Endodermal cell (in vitro differentiated cells): ENCODE measurements at regions not wholly inside any gene's neighbourhood (a gene's known extent, or its start where the extent isn't known, plus 50 kb on each side); places are given as distances from the start of the nearest gene placed in this dataset.
A peak's percentile ranks its signal among the peaks of the same experiment; 100 is the strongest.

Source experiments
- DNase-seq: peaks from one replicate; pipeline ENCODE4 v3.0.0-alpha.2; 2017
- H3K27ac ChIP-seq: 2 replicates; pipeline ENCODE4 v1.5.1; 2013; ENCODE audit warnings: mild to moderate bottlenecking, low read depth, low read length, moderate library complexity
- H3K27me3 ChIP-seq: 2 replicates; pipeline ENCODE4 v1.6.1; 2013; ENCODE audit warnings: mild to moderate bottlenecking, low read length, moderate library complexity; ENCODE audit not compliant: insufficient read depth, control insufficient read depth, poor library complexity, severe bottlenecking
- H3K36me3 ChIP-seq: 2 replicates; pipeline ENCODE4 v1.7.0; 2013; ENCODE audit warnings: mild to moderate bottlenecking, low read length, moderate library complexity; ENCODE audit not compliant: control insufficient read depth, insufficient read depth
- H3K4me1 ChIP-seq: one replicate; pipeline ENCODE4 v1.7.0; 2013; ENCODE audit warnings: low read length; ENCODE audit not compliant: control insufficient read depth, insufficient read depth
- H3K4me3 ChIP-seq: 2 replicates; pipeline ENCODE4 v1.5.1; 2013; ENCODE audit warnings: mild to moderate bottlenecking, low read length, moderate library complexity
- H3K9ac ChIP-seq: 2 replicates; pipeline ENCODE4 v1.6.1; 2013; ENCODE audit warnings: mild to moderate bottlenecking, low read length, moderate library complexity; ENCODE audit not compliant: poor library complexity, severe bottlenecking; ENCODE audit errors: extremely low read depth
- H3K9me3 ChIP-seq: 2 replicates; pipeline ENCODE4 v1.6.1; 2013; ENCODE audit warnings: mild to moderate bottlenecking, low read length, moderate library complexity; ENCODE audit not compliant: control insufficient read depth
- H3K27ac Mint-ChIP-seq: 2 replicates; pipeline ENCODE4 v1.8.0; 2020; ENCODE audit warnings: mixed read lengths
- H3K27me3 Mint-ChIP-seq: 2 replicates; pipeline ENCODE4 v1.8.0; 2021; ENCODE audit warnings: mild to moderate bottlenecking, mixed read lengths; ENCODE audit not compliant: insufficient read depth
- H3K36me3 Mint-ChIP-seq: 2 replicates; pipeline ENCODE4 v1.8.0; 2020; ENCODE audit warnings: low read depth, mixed read lengths
- H3K4me1 Mint-ChIP-seq: 2 replicates; pipeline ENCODE4 v1.8.0; 2020; ENCODE audit warnings: mixed read lengths
- H3K4me3 Mint-ChIP-seq: 2 replicates; pipeline ENCODE4 v1.8.0; 2020; ENCODE audit warnings: mild to moderate bottlenecking, moderate library complexity, mixed read lengths
- H3K9me3 Mint-ChIP-seq: 2 replicates; pipeline ENCODE4 v1.8.0; 2020; ENCODE audit warnings: mild to moderate bottlenecking, mixed read lengths
- WGBS, 2 experiments: methylation state at CpG; one replicate each; pipeline versions ENCODE4 v1.1.5 to v1.1.7; 2013; ENCODE audit warnings: missing lambda C conversion rate in 2 of 2, mixed read lengths in 1 of 2; ENCODE audit not compliant: insufficient coverage in 1 of 2, insufficient read length in 1 of 2; 5-methylcytosine and 5-hydroxymethylcytosine counted together
- TF ChIP-seq, protein P1 (sequence below): fragments of 200-600 bp; sonication (generic); conservative IDR thresholded peaks from 2 replicates; pipeline ENCODE4 v1.5.0; 2021; ENCODE audit warnings: antibody characterized with exemption, mild to moderate bottlenecking

DNA sequence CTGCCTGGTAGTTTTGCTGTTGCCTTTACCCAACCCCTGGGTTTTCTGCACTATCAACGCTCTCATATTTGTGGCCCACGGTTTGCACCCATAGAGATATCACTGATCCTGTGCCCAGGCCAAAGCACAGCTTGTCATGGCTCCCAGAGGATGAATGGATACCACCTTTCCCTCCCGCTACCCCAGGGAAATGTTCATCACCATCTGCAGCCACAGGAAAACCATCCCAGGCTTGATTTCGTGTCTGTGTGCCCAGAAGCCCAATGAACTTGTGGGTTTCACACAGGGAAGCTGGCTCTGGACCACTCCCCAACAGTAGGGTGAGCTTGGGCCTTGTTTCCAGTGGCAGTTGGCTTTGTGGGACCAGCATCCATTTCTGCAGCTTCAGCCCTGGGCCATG lies 143.1 kb upstream of the GDF10 start:
- Histone ChIP-seq H3K9me3 (peaks cover 18% of the 10 kb centered on the region), H3K4me1 (no peaks in the 10 kb centered on the region), H3K27me3 (no peaks in the 10 kb centered on the region), H3K36me3 (no peaks in the 10 kb centered on the region), H3K27ac (no peak overlapping the region), H3K9ac (no peak overlapping the region), H3K4me3 (no peak overlapping the region)
- no peak for DNase-seq
- TF ChIP-seq, protein P1, sequence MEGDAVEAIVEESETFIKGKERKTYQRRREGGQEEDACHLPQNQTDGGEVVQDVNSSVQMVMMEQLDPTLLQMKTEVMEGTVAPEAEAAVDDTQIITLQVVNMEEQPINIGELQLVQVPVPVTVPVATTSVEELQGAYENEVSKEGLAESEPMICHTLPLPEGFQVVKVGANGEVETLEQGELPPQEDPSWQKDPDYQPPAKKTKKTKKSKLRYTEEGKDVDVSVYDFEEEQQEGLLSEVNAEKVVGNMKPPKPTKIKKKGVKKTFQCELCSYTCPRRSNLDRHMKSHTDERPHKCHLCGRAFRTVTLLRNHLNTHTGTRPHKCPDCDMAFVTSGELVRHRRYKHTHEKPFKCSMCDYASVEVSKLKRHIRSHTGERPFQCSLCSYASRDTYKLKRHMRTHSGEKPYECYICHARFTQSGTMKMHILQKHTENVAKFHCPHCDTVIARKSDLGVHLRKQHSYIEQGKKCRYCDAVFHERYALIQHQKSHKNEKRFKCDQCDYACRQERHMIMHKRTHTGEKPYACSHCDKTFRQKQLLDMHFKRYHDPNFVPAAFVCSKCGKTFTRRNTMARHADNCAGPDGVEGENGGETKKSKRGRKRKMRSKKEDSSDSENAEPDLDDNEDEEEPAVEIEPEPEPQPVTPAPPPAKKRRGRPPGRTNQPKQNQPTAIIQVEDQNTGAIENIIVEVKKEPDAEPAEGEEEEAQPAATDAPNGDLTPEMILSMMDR, result no peak
- Mint-ChIP-seq H3K4me3 (no peak overlapping the region), H3K27ac (no peak overlapping the region), H3K4me1 (no peaks in the 10 kb centered on the region), H3K36me3 (no peaks in the 10 kb centered on the region), H3K27me3 (no peaks in the 10 kb centered on the region), H3K9me3 (peaks cover 21% of the 10 kb centered on the region)
- 73 to 80% methylated on average over 4 of the region's 4 CpGs for WGBS, 2 experiments

DNA sequence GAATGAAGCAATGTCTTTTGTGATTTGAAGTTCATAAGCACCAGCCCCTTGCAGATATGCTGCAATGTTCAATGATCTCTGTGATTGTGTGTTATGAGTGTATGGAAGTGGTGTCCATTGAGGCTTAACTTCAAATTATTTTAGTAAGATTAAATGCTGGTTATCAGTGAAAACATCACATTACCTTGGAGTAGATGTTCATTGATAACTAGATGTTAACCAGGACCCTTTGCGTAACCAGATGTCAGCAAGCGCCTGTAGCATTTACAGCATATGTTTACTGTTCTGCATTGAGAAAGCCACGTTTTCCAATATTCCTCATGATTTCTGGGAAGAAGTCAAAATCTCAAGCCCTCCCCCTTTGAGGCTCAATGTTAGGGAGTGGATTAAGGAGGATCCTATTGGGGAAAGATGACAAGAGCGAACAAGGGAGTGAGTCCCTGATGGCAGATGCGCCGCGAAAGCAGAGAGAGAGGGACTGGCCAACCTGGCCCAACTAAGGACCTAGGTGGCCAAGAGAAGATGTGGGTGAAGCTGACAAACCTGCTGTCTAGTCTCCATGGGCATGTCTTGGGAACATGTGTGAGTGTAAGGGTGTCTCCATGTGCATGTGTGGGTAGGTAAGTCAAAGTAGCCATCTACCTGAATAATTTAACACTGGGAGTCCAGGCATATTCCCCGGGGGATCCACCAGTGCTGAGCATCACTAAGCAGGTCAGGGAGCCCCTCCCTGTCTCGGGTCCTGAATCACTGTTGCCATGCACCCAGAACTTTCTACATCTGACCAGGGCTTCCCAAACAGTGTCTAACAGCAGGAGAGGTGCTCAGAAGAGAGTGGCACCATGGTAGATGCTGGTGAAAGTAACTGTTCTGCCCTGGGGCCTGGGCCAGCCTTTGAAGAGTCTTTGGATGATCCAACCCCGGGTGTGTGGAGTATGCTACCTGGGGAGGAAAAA lies 141.6 kb upstream of the GDF10 start:
- Histone ChIP-seq H3K27me3 (no peaks in the 10 kb centered on the region), H3K36me3 (no peaks in the 10 kb centered on the region), H3K9ac (no peak overlapping the region), H3K4me3 (no peak overlapping the region), H3K4me1 (no peaks in the 10 kb centered on the region), H3K9me3 (peaks cover 18% of the 10 kb centered on the region), H3K27ac (no peak overlapping the region)
- Mint-ChIP-seq H3K36me3 (no peaks in the 10 kb centered on the region), H3K4me1 (no peaks in the 10 kb centered on the region), H3K4me3 (no peak overlapping the region), H3K9me3 (peaks cover 21% of the 10 kb centered on the region), H3K27me3 (no peaks in the 10 kb centered on the region), H3K27ac (no peak overlapping the region)
- no peak for DNase-seq
- TF ChIP-seq, protein P1, result no peak
- WGBS, 2 experiments, result 93 to 96% methylated on average over 8 to 10 of the region's 10 CpGs

DNA sequence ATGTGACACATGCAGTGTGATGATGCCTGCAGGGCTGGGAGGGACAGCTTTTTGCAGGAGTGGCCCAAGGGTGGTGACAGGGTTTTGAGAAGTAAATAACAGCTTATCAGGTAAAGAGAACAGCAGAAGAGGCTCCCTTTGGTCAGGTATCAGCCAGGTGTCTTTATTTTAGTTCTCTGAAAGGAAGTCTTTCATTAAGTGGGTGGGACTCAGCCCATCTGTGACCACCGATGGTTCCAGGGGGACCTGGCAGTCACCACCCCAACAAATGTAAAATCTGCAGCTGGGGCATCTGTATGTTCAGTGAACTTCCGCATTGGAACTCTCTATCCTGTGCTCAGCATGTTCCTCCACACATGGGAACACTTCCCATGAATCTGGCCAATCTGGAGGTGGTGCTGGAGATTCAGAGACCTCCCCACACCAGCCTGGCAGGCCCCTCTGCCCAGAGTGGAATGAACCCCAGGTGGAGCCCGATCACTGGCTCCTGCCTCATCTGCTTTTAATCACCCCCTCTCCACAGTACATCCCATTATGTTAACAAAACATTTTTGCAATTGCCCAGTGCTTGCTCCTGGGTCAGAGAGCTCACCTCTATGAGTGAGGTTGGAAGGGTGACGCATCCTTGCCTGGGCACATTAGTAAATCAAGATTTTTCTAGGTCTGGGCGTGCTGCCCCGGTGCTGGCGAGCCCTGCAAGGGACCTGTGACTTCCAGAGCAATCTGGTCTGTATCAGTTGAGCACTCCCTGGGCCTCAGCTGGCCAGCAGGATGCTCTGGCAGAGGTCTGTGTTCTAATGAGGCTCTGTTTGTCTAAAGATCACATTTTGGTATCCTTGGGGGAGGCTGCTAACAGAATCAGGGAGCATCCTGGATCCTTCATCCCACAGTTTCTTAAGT lies 140.4 kb upstream of the GDF10 start:
- Histone ChIP-seq H3K9me3 (peaks cover 9% of the 10 kb centered on the region), H3K36me3 (no peaks in the 10 kb centered on the region)

More for the DNA sequence above, 140.4 kb upstream of the GDF10 start:
- no peaks in the 10 kb centered on the region for H3K27me3 Mint-ChIP-seq
- 92 to 97% methylated on average over 4 to 7 of the region's 7 CpGs for WGBS, 2 experiments
- Histone ChIP-seq H3K27ac (no peak overlapping the region), H3K9ac (no peak overlapping the region), H3K4me3 (no peak overlapping the region), H3K27me3 (no peaks in the 10 kb centered on the region), H3K4me1 (no peaks in the 10 kb centered on the region)
- H3K4me1 Mint-ChIP-seq, result no peaks in the 10 kb centered on the region
- H3K4me3 Mint-ChIP-seq, result no peak overlapping the region
- H3K9me3 Mint-ChIP-seq, result peaks cover 16% of the 10 kb centered on the region
- H3K36me3 Mint-ChIP-seq, result no peaks in the 10 kb centered on the region
- H3K27ac Mint-ChIP-seq, result no peak overlapping the region
- peak; percentile 26 for DNase-seq
- TF ChIP-seq, protein P1, result no peak
